NCI-H128 (cell line): ENCODE measurements at regions not wholly inside any gene's neighbourhood (a gene's known extent, or its start where the extent isn't known, plus 50 kb on each side); places are given as distances from the start of the nearest gene placed in this dataset.
"Not testable (repeated sequence)": the region's sequence is repeated elsewhere in the genome, so short reads cannot be mapped to it uniquely, and the experiment has no call there.

Experiments used
- DNase-seq: peaks from one replicate; lab custom pipeline; 2025; ENCODE audit not compliant: unreplicated experiment; lab: John Stamatoyannopoulos, UW

DNA sequence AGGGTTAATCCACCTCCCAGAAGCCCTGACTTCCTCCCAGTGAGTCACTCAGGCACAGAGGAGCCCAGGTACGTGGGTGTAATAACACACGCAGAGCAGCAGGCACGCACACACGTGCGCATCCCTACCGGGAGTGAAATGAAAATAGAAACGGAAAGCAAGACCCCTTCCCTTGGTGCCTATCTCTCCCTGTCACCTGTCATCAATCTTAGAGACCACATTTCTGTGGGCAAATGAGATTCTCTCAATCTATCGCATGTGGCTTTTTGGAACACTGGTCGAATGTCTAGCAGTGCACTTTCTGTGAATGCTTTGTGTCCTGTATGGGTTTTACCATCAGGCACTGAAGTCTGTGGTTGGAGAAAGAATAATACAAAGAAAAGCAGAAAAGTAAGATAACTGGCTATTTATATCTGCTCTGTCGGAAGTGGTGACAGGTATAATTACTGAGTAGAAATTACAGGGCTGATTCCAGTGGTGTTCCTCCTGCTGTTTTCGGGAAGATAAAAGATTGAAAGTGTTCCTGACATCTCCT lies 137.7 kb upstream of the GRIA1 start:
- DNase-seq, result no peak

- DNase-seq, result no peak
Measured at GRCh38 chr5:153357493-153358112, 132.9 kb upstream of the GRIA1 start.

GRCh38 chr5:153358315-153358976 lies 132.0 kb upstream of the GRIA1 start:
- DNase-seq, result no peak

GRCh38 chr5:153360860-153361259 lies 129.6 kb upstream of the GRIA1 start:
- no peak for DNase-seq

GRCh38 chr5:153361735-153362409 lies 128.6 kb upstream of the GRIA1 start:
- DNase-seq, result no peak

- no peak for DNase-seq
Measured at GRCh38 chr5:153365547-153365946, 124.9 kb upstream of the GRIA1 start.

DNA sequence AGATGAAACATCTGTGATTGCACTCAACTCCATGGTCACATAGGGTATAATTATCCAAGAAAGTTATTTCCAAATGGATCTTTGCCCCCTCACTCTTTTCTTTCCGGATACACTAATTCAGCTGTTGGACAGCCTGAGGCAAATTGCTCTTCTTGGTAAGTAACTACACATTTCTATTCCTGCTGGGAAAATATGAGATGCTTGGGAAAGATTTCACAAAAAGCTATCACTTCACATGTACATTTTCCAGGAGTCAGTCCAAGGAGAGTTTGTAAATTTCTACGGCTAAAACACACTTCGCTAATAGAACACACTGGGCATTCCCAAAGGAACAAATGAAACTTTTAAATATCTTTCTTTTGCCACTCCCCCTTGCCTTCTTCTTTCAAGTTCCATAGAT lies 123.0 kb upstream of the GRIA1 start:
- no peak for DNase-seq

DNA sequence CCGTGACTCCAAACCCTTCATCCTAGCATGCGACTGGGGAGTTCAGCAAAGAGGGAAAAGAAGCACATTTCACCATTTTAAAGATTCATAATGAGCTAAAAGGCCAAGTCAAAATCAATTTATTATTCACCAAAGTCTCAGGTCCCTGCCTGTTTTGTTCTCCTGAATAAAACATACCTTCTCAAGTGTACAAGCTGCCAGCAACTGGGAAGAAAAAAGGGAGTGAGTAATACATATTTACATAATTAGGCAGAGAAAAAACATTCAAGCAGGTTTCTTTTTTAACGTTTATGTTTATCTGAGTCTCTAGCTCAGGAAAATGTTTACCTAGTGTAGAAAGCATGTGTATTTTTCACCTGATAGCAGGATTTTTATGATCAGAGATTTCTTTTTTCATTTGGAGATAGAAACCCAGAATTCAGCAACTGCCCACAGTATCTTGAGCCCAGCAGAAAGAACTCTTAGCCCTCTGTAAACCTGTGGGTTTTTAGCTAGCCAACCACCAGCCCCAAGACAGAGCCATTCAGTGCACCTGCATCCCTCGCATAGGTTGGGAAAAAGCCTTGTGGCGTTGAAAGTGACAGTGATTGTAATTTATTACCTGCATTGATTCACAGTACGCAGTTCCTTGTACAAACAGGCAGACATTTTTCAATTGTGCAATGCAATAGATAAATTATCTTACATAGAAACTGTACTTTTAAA lies 117.9 kb upstream of the GRIA1 start:
- DNase-seq, result peak; percentile 50

- no peak for DNase-seq
Measured at GRCh38 chr5:153373130-153373498, 117.4 kb upstream of the GRIA1 start.

GRCh38 chr5:153381630-153382029 lies 108.8 kb upstream of the GRIA1 start:
- not testable (repeated sequence) for DNase-seq

- DNase-seq, result no peak
Measured at GRCh38 chr5:153390569-153390968, 99.9 kb upstream of the GRIA1 start.

DNA sequence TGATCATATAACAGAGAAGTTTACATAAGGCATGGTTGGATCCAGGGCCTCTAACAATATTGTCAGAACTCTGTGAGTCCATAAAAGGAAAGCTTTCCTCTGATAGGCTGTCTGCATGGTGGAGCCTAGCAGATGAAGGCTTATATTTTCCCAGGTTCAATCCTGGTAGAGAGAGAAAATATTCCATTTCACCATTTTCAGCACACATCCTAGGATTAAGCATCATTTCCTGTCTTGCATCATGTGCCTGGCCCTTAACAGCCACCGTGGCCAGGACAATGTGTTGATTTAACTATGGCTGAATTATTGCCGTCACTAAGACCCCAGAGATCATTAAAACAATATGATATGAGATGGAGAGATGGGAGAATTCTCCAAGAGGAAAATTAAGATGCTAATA lies 90.9 kb upstream of the GRIA1 start:
- no peak for DNase-seq

DNA sequence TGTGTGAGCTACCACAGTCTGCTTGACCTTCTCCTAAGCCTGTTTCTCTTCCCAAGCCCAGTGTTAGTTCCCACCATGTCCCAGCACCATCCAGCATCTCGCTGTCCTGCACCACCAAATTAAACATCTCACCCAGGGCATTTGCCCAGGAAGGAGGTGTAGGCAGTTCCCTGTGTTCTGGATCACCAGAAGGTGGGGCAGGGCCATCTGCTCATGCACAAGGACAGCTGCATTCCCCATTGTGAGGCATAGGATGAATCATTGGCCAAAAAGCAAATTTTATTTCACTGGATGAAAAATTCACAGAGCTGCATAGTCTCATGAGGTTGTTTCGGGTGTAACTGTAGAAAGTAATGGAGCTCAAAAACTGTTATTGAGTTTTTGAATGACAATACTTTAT lies 89.5 kb upstream of the GRIA1 start:
- DNase-seq, result no peak

DNA sequence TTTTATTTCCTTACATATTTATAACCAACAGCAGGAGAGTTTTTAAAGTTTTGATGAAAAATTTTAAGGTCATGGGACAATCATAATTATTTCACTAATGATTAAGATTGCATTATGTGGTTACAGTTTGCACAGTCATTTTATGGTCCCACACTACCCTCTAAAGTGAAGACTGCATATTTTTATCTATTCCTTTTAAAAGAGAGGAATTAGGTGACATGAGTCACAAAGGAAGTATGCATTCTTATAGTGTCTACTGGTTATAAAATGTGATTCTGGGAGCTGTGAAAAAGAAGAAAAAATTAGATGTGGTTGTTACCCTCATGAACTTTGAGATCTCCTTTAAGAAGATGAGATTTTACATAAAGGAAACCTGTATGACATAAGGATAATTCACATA lies 87.9 kb upstream of the GRIA1 start:
- no peak for DNase-seq

DNA sequence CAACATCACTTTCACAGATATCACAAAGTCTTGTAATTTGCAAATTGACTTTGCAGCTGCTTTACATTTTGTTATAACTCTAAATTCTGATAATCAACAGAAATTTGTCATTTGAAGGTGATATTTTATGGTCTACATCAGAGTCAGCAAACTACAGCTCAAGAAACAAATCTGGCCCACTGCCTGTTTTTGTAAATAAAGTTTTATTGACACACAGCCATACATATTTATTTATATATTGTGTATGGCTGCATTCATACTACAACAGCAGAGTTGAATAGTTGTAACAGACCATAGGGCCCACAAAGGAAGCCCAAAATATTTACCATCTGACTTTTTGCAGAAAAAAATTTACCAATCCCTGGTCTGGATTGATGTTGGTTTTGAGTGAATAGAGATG lies 87.0 kb upstream of the GRIA1 start:
- DNase-seq, result no peak

- DNase-seq, result no peak
Measured at GRCh38 chr5:153404747-153405146, 85.7 kb upstream of the GRIA1 start.

GRCh38 chr5:153421676-153422075 lies 68.8 kb upstream of the GRIA1 start:
- no peak for DNase-seq

GRCh38 chr5:153425914-153426313 lies 64.6 kb upstream of the GRIA1 start:
- DNase-seq, result no peak

DNA sequence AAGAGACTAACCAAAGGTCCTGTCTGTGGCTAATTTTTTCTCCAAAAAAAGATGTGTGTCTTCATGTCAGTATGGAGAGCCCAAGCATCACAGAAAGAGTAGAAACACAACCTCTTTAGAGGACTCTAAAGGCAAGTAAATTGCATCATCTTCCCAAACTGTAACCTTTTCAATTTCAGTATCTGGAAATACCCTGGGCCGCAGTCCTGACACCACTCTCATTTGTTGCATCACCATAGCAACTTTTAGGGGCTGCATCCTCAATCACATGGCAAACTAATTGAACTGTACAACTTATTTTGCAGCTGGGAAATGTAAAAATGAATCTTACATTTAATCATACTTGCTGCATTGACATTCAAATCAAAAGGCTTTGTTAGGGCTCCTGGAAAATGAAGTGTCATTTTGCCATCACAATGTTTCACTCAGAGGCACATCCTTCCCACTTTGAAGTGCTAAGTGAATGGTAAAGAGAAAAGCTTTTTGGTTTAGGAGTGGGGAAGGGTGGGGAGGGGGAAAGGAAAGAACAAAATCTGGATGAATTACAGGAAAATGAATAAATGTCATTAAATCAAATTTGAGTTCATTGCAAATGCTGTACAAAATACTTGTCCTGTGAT lies 60.6 kb upstream of the GRIA1 start:
- no peak for DNase-seq

DNA sequence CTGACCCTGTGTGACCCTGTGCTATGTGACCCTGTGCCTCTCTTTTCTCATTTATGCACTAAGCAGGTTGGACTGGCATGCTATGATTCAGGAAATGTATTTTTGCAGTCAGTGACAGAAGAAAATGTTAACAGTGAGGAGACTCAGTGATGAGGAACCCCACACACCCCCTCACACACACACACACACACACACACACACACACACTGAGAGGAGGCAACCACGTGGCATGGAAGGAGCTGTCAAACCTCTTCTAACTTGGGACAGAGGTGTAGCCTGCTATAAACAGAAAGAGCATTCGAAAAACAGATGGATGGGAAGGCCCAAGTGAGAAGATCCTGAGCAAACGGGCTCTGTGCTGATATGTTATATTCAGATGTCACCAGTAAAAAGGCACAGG lies 57.9 kb upstream of the GRIA1 start:
- no peak for DNase-seq

- DNase-seq, result no peak
Measured at GRCh38 chr5:153437251-153437650, 53.2 kb upstream of the GRIA1 start.
